Tibial nerve (tissue), 4 donors: ENCODE measurements at regions not wholly inside any gene's neighbourhood (a gene's known extent, or its start where the extent isn't known, plus 50 kb on each side); places are given as distances from the start of the nearest gene placed in this dataset.

Source experiments
- CTCF ChIP-seq, 5 experiments: fragments of 200-600 bp in 3 of 5; fragments of 450-650 bp in 2 of 5; sonication (generic) in 3 of 5; IDR thresholded peaks; one replicate each; pipeline ENCODE4 v1.5.1; 2016 to 2019; ENCODE audit warnings: antibody characterized with exemption in 5 of 5, mild to moderate bottlenecking in 3 of 5, moderate library complexity in 2 of 5
- EP300 ChIP-seq, 2 donors: sonication (generic); formaldehyde crosslinking; IDR thresholded peaks; one replicate each; pipeline ENCODE4 v1.6.1; 2017; ENCODE audit warnings: antibody characterized with exemption in 2 of 2, mild to moderate bottlenecking in 1 of 2
- POLR2A ChIP-seq, 2 donors: fragments of 450-650 bp; IDR thresholded peaks; one replicate each; pipeline ENCODE4 v1.6.1; 2017; ENCODE audit warnings: antibody characterized with exemption in 2 of 2, mild to moderate bottlenecking in 2 of 2, moderate library complexity in 2 of 2

- TF ChIP-seq CTCF (IDR thresholded peaks at IDR 0.05) (no peak), POLR2A (IDR thresholded peaks at IDR 0.05) (no peak), EP300 (IDR thresholded peaks at IDR 0.05) (no peak)
These were observed 270.5 kb upstream of the SLC30A5 start for GRCh38 chr5:68823301-68823700.
